ENCODE measurements at regions not wholly inside any gene's neighbourhood (a gene's known extent, or its start where the extent isn't known, plus 50 kb on each side); places are given as distances from the start of the nearest gene placed in this dataset.

DNA sequence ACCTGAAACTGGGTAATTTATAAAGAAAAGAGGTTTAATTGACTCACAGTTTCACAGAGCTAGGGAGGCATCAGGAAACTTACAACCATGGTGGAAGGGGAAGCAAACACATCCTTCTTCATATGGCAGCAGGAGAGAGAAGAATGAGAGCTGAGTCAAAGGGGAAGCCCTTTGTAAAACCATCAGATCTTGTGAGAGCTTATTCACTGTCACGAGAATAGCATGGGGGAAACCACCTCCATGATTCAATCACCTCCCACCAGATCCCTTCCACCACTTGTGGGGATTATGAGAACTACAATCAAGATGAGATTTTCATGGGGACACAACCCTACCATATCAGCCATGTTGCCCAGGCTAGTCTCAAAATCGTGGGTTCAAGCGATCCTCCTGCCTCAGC is 143.4 kb downstream of the FGF18 start:
- TF ChIP-seq, protein P1, sequence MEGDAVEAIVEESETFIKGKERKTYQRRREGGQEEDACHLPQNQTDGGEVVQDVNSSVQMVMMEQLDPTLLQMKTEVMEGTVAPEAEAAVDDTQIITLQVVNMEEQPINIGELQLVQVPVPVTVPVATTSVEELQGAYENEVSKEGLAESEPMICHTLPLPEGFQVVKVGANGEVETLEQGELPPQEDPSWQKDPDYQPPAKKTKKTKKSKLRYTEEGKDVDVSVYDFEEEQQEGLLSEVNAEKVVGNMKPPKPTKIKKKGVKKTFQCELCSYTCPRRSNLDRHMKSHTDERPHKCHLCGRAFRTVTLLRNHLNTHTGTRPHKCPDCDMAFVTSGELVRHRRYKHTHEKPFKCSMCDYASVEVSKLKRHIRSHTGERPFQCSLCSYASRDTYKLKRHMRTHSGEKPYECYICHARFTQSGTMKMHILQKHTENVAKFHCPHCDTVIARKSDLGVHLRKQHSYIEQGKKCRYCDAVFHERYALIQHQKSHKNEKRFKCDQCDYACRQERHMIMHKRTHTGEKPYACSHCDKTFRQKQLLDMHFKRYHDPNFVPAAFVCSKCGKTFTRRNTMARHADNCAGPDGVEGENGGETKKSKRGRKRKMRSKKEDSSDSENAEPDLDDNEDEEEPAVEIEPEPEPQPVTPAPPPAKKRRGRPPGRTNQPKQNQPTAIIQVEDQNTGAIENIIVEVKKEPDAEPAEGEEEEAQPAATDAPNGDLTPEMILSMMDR (IDR thresholded peaks at IDR 0.05), result no peak
- no peak for TF ChIP-seq POLR2A (IDR thresholded peaks at IDR 0.05)

Measured in body of pancreas (tissue), 4 donors.